ENCODE measurements at regions not wholly inside any gene's neighbourhood (a gene's known extent, or its start where the extent isn't known, plus 50 kb on each side); places are given as distances from the start of the nearest gene placed in this dataset.

DNA sequence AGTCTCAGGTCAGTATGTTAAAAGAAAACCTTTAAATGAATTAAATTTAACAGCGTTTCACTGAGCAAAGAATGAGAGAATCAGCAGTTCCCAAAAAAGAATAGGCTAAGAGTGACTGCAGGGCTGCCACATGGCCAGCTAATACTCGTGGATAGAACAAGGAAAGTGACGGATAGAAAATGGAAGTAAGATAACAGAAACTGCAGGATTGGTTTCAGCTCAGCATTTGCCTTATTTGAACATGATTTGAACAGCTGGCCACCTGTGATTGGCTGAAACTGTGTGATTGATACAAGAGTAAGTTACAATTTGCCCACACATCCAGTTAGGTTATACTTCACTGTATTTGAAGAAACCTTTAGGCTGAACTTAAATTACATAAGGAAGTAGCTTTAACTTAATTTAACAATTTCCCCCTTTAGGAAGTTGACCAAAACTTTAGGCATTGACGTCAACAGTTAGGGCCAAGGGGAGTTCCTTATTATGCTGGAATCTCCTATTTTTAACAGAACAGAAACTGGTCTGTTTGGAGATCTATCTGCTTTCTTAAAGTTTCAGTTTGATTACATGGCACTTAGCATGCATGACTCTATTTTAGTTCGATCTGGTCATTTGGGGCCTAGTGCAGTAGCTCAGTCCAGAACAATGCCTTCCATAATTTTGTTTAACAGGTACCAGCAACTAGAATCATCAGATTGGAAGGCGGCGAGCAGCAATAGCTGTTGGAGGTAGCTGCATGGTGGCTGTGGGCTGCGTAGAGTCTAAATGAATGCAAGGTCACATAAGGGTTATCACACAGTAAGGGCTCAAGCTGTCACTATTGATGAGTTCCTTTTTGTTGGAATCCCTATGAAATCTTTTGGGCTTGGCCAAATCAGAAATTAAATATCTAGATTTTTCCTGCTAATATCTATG, 143.4 kb downstream of the TRIM43 start:
- TF ChIP-seq, protein P1, sequence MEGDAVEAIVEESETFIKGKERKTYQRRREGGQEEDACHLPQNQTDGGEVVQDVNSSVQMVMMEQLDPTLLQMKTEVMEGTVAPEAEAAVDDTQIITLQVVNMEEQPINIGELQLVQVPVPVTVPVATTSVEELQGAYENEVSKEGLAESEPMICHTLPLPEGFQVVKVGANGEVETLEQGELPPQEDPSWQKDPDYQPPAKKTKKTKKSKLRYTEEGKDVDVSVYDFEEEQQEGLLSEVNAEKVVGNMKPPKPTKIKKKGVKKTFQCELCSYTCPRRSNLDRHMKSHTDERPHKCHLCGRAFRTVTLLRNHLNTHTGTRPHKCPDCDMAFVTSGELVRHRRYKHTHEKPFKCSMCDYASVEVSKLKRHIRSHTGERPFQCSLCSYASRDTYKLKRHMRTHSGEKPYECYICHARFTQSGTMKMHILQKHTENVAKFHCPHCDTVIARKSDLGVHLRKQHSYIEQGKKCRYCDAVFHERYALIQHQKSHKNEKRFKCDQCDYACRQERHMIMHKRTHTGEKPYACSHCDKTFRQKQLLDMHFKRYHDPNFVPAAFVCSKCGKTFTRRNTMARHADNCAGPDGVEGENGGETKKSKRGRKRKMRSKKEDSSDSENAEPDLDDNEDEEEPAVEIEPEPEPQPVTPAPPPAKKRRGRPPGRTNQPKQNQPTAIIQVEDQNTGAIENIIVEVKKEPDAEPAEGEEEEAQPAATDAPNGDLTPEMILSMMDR (IDR thresholded peaks at IDR 0.05), result no peak
- no peak for TF ChIP-seq POLR2A (IDR thresholded peaks at IDR 0.05)
